HCT116 (cell line): ENCODE measurements at regions not wholly inside any gene's neighbourhood (a gene's known extent, or its start where the extent isn't known, plus 50 kb on each side); places are given as distances from the start of the nearest gene placed in this dataset.

Experiments
- ATAC-seq: fragments of 200-7000 bp; cut with Tn5 transposase; 2 replicates; pipeline ENCODE4 v1.9.1; 2020; ENCODE audit warnings: mild to moderate bottlenecking, moderate library complexity
- BruUV-seq: library from RNA; stranded (reverse); fragments of 400-500 nt; replicated peaks from 2 replicates; lab custom pipeline; 2021; lab: Mats Ljungman, UMichigan
- CTCF ChIA-PET: fragments of 300-600 bp; sonication (Branson Sonifier 250); formaldehyde crosslinking; loops from one replicate; lab custom pipeline; 2021; ENCODE audit warnings: antibody characterized with exemption; lab: Charles Lee
- POLR2A ChIA-PET: fragments of 300-600, 350-600 bp; sonication (Branson Sonifier 250); formaldehyde crosslinking; loops from one replicate; lab custom pipeline; 2021; ENCODE audit warnings: antibody characterized with exemption; lab: Charles Lee
- RAD21 ChIA-PET, 2 experiments: fragments of 300-600 bp; sonication (Branson Sonifier 250); formaldehyde crosslinking; loops; one replicate each; lab custom pipeline; 2023; ENCODE audit warnings: low total read pairs in 2 of 2; ENCODE audit not compliant: uncharacterized antibody in 2 of 2, unreplicated experiment in 2 of 2, low non-redundant PET in 1 of 2; lab: Charles Lee
- DNase-seq: peaks from one replicate; pipeline ENCODE4 v3.0.0-alpha.2; 2010; ENCODE audit warnings: low read depth, low spot score
- H2AFZ ChIP-seq: fragments of 200-600 bp; shearing (Covaris generic), sonication (generic); 2 replicates; pipeline ENCODE4 v1.6.1; 2017; ENCODE audit warnings: low read depth, mixed run types, mixed read lengths, antibody characterized with exemption, low read length; ENCODE audit not compliant: poor library complexity, severe bottlenecking
- H3K27ac ChIP-seq: 2 replicates; pipeline ENCODE4 v1.5.1; 2012; ENCODE audit warnings: low read depth, low read length
- H3K27me3 ChIP-seq: fragments of 200-600 bp; sonication (generic); 2 replicates; pipeline ENCODE4 v1.6.1; 2016; ENCODE audit warnings: mixed run types, low read length, mixed read lengths; ENCODE audit not compliant: insufficient read depth
- H3K36me3 ChIP-seq, 2 experiments: fragments of 200-500 bp in 1 of 2; fragments of 200-600 bp in 1 of 2; sonication (Bioruptor generic) in 1 of 2; sonication (generic) in 1 of 2; 2 replicates each; pipeline versions ENCODE4 v1.5.1 to v1.6.1; 2014 to 2016; ENCODE audit warnings: low read length in 2 of 2, inconsistent platforms in 1 of 2, mixed read lengths in 1 of 2, mixed run types in 1 of 2; ENCODE audit not compliant: insufficient read depth in 2 of 2, control insufficient read depth in 1 of 2
- H3K4me1 ChIP-seq, 2 experiments: fragments of 200-600 bp in 1 of 2; sonication (generic) in 1 of 2; 2 replicates each; pipeline versions ENCODE4 v1.5.1 to v1.6.1; 2012 to 2017; ENCODE audit warnings: low read length in 2 of 2, inconsistent platforms in 1 of 2, mild to moderate bottlenecking in 1 of 2, mixed read lengths in 1 of 2, mixed run types in 1 of 2, moderate library complexity in 1 of 2; ENCODE audit not compliant: insufficient read depth in 2 of 2, control insufficient read depth in 1 of 2
- H3K4me2 ChIP-seq: fragments of 200-600 bp; sonication (generic); 2 replicates; pipeline ENCODE4 v1.6.1; 2017; ENCODE audit warnings: mixed run types, low read length, mixed read lengths
- H3K4me3 ChIP-seq, 2 experiments: fragments of 200-600 bp in 1 of 2; sonication (generic) in 1 of 2; replicated peaks in 1 of 2; 2 replicates each; pipeline ENCODE4 v1.5.1; 2011 to 2016; ENCODE audit warnings: low read length in 2 of 2, control low read depth in 1 of 2, low read depth in 1 of 2, mild to moderate bottlenecking in 1 of 2, mixed read lengths in 1 of 2, mixed run types in 1 of 2
- H3K79me2 ChIP-seq: fragments of 200-600 bp; sonication (generic); 2 replicates; pipeline ENCODE4 v1.6.1; 2017; ENCODE audit warnings: mild to moderate bottlenecking, mixed run types, low read length, moderate library complexity, mixed read lengths; ENCODE audit not compliant: insufficient read depth
- H3K9ac ChIP-seq: fragments of 200-600 bp; sonication (generic); 2 replicates; pipeline ENCODE4 v1.6.1; 2016; ENCODE audit warnings: low read length, mixed read lengths
- H3K9me2 ChIP-seq: fragments of 200-600 bp; sonication (generic), shearing (Covaris generic); 2 replicates; pipeline ENCODE4 v1.6.1; 2017; ENCODE audit warnings: mixed run types, mild to moderate bottlenecking, moderate library complexity; ENCODE audit not compliant: insufficient read depth
- H3K9me3 ChIP-seq, 2 experiments: fragments of 200-500 bp in 1 of 2; fragments of 200-600 bp in 1 of 2; sonication (Bioruptor generic) in 1 of 2; sonication (generic) in 1 of 2; 2 replicates each; pipeline ENCODE4 v1.6.1; 2014 to 2017; ENCODE audit warnings: low read length in 2 of 2, mixed read lengths in 2 of 2, inconsistent platforms in 1 of 2, low read depth in 1 of 2, mild to moderate bottlenecking in 1 of 2, mixed run types in 1 of 2, moderate library complexity in 1 of 2; ENCODE audit not compliant: control insufficient read depth in 1 of 2, insufficient read depth in 1 of 2
- H4K20me1 ChIP-seq: fragments of 200-600 bp; sonication (generic), shearing (Covaris generic); 2 replicates; pipeline ENCODE4 v1.6.1; 2017; ENCODE audit warnings: mixed run types, mild to moderate bottlenecking, moderate library complexity; ENCODE audit not compliant: insufficient read depth
- EGR1 ChIP-seq: IDR thresholded peaks from 2 replicates; pipeline ENCODE4 v1.6.1; 2012; ENCODE audit warnings: low read depth
- EZH2 ChIP-seq: fragments of 200-600 bp; sonication (generic); IDR thresholded peaks from 2 replicates; pipeline ENCODE4 v1.6.1; 2017; ENCODE audit warnings: antibody characterized with exemption, mixed run types
- FOSL1 ChIP-seq: IDR thresholded peaks from 2 replicates; pipeline ENCODE4 v1.6.1; 2012; ENCODE audit warnings: low read depth
- JUND ChIP-seq: IDR thresholded peaks from 2 replicates; pipeline ENCODE4 v1.6.1; 2012
- POLR2A ChIP-seq: IDR thresholded peaks from 2 replicates; pipeline ENCODE4 v1.7.0; 2011; ENCODE audit warnings: borderline replicate concordance; ENCODE audit not compliant: insufficient read depth, insufficient read length; ENCODE audit errors: extremely low read depth
- POLR2AphosphoS5 ChIP-seq: IDR thresholded peaks from 2 replicates; pipeline ENCODE4 v1.6.1; 2011; ENCODE audit warnings: mild to moderate bottlenecking, low read depth, low read length, moderate library complexity
- RAD21 ChIP-seq: IDR thresholded peaks from 2 replicates; pipeline ENCODE4 v1.6.1; 2012; ENCODE audit warnings: low read depth, mild to moderate bottlenecking
- SIN3A ChIP-seq: IDR thresholded peaks from 2 replicates; pipeline ENCODE4 v1.6.1; 2012; ENCODE audit warnings: low read depth
- SRF ChIP-seq: IDR thresholded peaks from 2 replicates; pipeline ENCODE4 v1.6.1; 2012; ENCODE audit warnings: low read depth
- TCF7L2 ChIP-seq: IDR thresholded peaks from 2 replicates; pipeline ENCODE4 v1.7.0; 2011; ENCODE audit warnings: borderline replicate concordance, inconsistent platforms; ENCODE audit not compliant: insufficient read depth, insufficient read length; ENCODE audit errors: extremely low read depth
- YY1 ChIP-seq: IDR thresholded peaks from 2 replicates; pipeline ENCODE4 v1.6.1; 2011; ENCODE audit warnings: low read length, low read depth, moderate library complexity, mild to moderate bottlenecking; ENCODE audit not compliant: insufficient replicate concordance; ENCODE audit errors: extremely low read depth
- ZBTB33 ChIP-seq: IDR thresholded peaks from 2 replicates; pipeline ENCODE4 v1.6.1; 2011; ENCODE audit warnings: mild to moderate bottlenecking, low read length, moderate library complexity; ENCODE audit not compliant: insufficient replicate concordance; ENCODE audit errors: extremely low read depth
- ZFX ChIP-seq: fragments of 450-650 bp; IDR thresholded peaks from 2 replicates; pipeline ENCODE4 v1.6.1; 2017
- ZNF274 ChIP-seq: fragments of 200-500 bp; sonication (Bioruptor generic); IDR thresholded peaks from 2 replicates; pipeline ENCODE4 v1.6.1; 2014; ENCODE audit warnings: mild to moderate bottlenecking, low read depth, low read length, inconsistent platforms
- intact Hi-C: fragments of 100-400 bp; cut with micrococcal nuclease; formaldehyde crosslinking; loops from 2 replicates; pipeline ENCODE4 v1.10.0; 2022
- TF ChIP-seq, protein P1 (sequence below): IDR thresholded peaks from 2 replicates; pipeline ENCODE4 v1.6.1; 2012
- TF ChIP-seq, protein P2 (sequence below): IDR thresholded peaks from 2 replicates; pipeline ENCODE4 v1.6.1; 2012

DNA sequence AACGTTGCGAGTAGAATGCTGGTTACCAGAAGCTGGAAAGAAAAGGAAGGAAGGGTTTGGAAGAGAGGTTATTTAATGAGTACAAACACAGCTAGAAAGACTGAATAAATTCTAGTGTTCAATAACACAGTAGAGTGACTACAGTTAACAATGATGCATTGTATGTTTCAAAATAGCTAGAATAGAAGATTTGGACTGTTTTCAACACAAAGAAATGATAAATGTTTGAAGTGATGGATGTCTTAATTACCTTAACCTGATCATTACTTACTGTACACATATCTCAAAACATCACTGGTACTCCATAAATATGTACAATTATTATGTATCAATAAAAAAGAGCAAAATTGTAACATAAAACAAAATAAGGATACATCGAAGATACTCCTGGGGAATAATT lies 1221.8 kb upstream of the SEL1L start:
- Histone ChIP-seq H3K4me2 (no peak overlapping the region), H3K27me3 (no peaks in the 10 kb centered on the region), H4K20me1 (no peaks in the 10 kb centered on the region), H3K9me2 (no peaks in the 10 kb centered on the region), H3K79me2 (no peaks in the 10 kb centered on the region), H3K4me3 (no peak overlapping the region)
- ChIA-PET POLR2A (no interaction called here), RAD21 (no interaction called here), CTCF (no interaction called here)
- no peak for ATAC-seq
- no peak for DNase-seq
- TF ChIP-seq POLR2A (no peak), ZBTB33 (no peak), TCF7L2 (no peak), FOSL1 (no peak), RAD21 (no peak), YY1 (no peak), ZNF274 (no peak), POLR2AphosphoS5 (no peak), SIN3A (no peak), JUND (no peak), SRF (no peak), ZFX (no peak), EGR1 (no peak), EZH2 (no peak)
- TF ChIP-seq, protein P1, sequence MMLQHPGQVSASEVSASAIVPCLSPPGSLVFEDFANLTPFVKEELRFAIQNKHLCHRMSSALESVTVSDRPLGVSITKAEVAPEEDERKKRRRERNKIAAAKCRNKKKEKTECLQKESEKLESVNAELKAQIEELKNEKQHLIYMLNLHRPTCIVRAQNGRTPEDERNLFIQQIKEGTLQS = no peak
- TF ChIP-seq, protein P2, sequence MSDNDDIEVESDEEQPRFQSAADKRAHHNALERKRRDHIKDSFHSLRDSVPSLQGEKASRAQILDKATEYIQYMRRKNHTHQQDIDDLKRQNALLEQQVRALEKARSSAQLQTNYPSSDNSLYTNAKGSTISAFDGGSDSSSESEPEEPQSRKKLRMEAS = no peak
- TF ChIP-seq, all 23 proteins: peak for 0
- Histone ChIP-seq H2AFZ (no peak overlapping the region), H3K27ac (no peak overlapping the region), H3K9me3 (peaks cover 0 to 26% of the 10 kb centered on the region in 2 experiments; a peak in 3 of 4 replicates), H3K9ac (no peak overlapping the region), H3K4me1 (no peaks in the 10 kb centered on the region), H3K36me3 (no peaks in the 10 kb centered on the region)
- intact Hi-C loops = no loop called here
- BruUV-seq = no TSS peak
